ENCODE measurements at regions not wholly inside any gene's neighbourhood (a gene's known extent, or its start where the extent isn't known, plus 50 kb on each side); places are given as distances from the start of the nearest gene placed in this dataset.
"Not testable (repeated sequence)": the region's sequence is repeated elsewhere in the genome, so short reads cannot be mapped to it uniquely, and the experiment has no call there.

- H2BK15ac ChIP-seq (ENCODE audit: low read length); H3K79me1 ChIP-seq (ENCODE audit: low read depth, low read length); H2BK12ac ChIP-seq (ENCODE audit: low read depth, low read length); H2BK5ac ChIP-seq (ENCODE audit: low read depth, low read length); H3K4me2 ChIP-seq (ENCODE audit: insufficient read depth in 1 of 2, low read depth in 2 of 2, low read length in 2 of 2); H3K18ac ChIP-seq (ENCODE audit: extremely low read depth, low read length); H3K36me3 ChIP-seq (ENCODE audit: control insufficient read depth in 2 of 4, insufficient read depth in 4 of 4, low read length in 3 of 4); H3K56ac ChIP-seq (replicated peaks; ENCODE audit: insufficient read length, low read depth, low read length); H3K9ac ChIP-seq (replicated peaks in 1 of 4; ENCODE audit: extremely low read depth in 1 of 4, low read depth in 3 of 4, low read length in 3 of 4); H2BK20ac ChIP-seq (ENCODE audit: low read length); DNase-seq (ENCODE audit: low read depth in 1 of 2, low spot score in 2 of 2); H3K4me3 ChIP-seq (ENCODE audit: extremely low read depth in 1 of 4, insufficient read depth in 2 of 4, low read depth in 3 of 4, low read length in 4 of 4); FAIRE-seq; H4K8ac ChIP-seq (ENCODE audit: extremely low read depth, insufficient read depth, low read length); H3K4ac ChIP-seq (replicated peaks; ENCODE audit: insufficient read length, low read depth, low read length); H3K27ac ChIP-seq (ENCODE audit: low read depth, low read length); H3K9me3 ChIP-seq (ENCODE audit: insufficient read depth in 2 of 2, low read depth in 1 of 2, low read length in 1 of 2); H2BK120ac ChIP-seq (replicated peaks; ENCODE audit: low read depth, low read length); H3K79me2 ChIP-seq (ENCODE audit: control insufficient read depth in 1 of 2, insufficient read depth in 2 of 2, low read length in 2 of 2); H3K14ac ChIP-seq (ENCODE audit: insufficient read length); H3K27me3 ChIP-seq (replicated peaks in 1 of 4; ENCODE audit: control insufficient read depth in 3 of 4, extremely low read depth in 1 of 4, insufficient read depth in 3 of 4, low read length in 3 of 4); H3K23me2 ChIP-seq (ENCODE audit: low read depth, low read length); H2AFZ ChIP-seq (ENCODE audit: low read length); H4K20me1 ChIP-seq (replicated peaks in 1 of 2; ENCODE audit: control insufficient read depth in 1 of 2, insufficient read depth in 2 of 2, low read length in 2 of 2); POLR2A ChIA-PET (ENCODE audit: partially characterized antibody); H4K5ac ChIP-seq (ENCODE audit: insufficient read length, low read depth, low read length); H3K23ac ChIP-seq (ENCODE audit: insufficient read length); H3K4me1 ChIP-seq (replicated peaks in 1 of 4; ENCODE audit: control insufficient read depth in 3 of 4, insufficient read depth in 4 of 4, low read length in 3 of 4); H4K91ac ChIP-seq (replicated peaks; ENCODE audit: insufficient read length, low read length); H2AK5ac ChIP-seq (ENCODE audit: low read depth, low read length): not testable (repeated sequence)
- CTCF ChIA-PET (ENCODE audit: partially characterized antibody): interaction anchor here (1.3 kb wide), 1 partner anchor 21 kb away, joined by 3 read pairs; no protein-coding TSS in a partner anchor
- 95% methylated on average over 9 of the region's 9 CpGs; no CpG with 5 or more reads in 1 of the 2 experiments for WGBS, 2 experiments (ENCODE audit: extremely low coverage in 1 of 2, insufficient coverage in 1 of 2, insufficient read length in 1 of 2, insufficient replicate concordance in 2 of 2, low coverage in 1 of 2, low lambda C conversion rate in 2 of 2, missing lambda C conversion rate in 1 of 2)
Measured at GRCh38 chr2:210746826-210747225, 190.4 kb downstream of the CPS1 start.
